ENCODE measurements at regions not wholly inside any gene's neighbourhood (a gene's known extent, or its start where the extent isn't known, plus 50 kb on each side); places are given as distances from the start of the nearest gene placed in this dataset.

- no peak for DNase-seq
- no peak overlapping the region for H3K27ac ChIP-seq (ENCODE audit: low read depth in 1 of 2, low read length in 1 of 2)
- no peaks in the 10 kb centered on the region for H3K4me1 ChIP-seq (ENCODE audit: control insufficient read depth in 5 of 5, insufficient read depth in 5 of 5, low read length in 5 of 5)
- no peak overlapping the region for H3K4me3 ChIP-seq
- 88 to 91% methylated on average over 1 of the region's 1 CpG for WGBS, 2 donors
- no peak overlapping the region for H3K9ac ChIP-seq (ENCODE audit: insufficient read depth in 1 of 2, low read length in 2 of 2)
- H3K36me3 ChIP-seq (ENCODE audit: control insufficient read depth in 4 of 4, insufficient read depth in 4 of 4, low read length in 4 of 4): no peaks in the 10 kb centered on the region
- TF ChIP-seq CTCF (IDR thresholded peaks at IDR 0.05; ENCODE audit: control extremely low read depth, extremely low read depth): no peak
- no peaks in the 10 kb centered on the region for H3K27me3 ChIP-seq (ENCODE audit: control insufficient read depth in 3 of 3, insufficient read depth in 3 of 3, low read length in 2 of 3)
- no peak for ATAC-seq (ENCODE audit: insufficient read depth, low FRiP score)
- no peaks in the 10 kb centered on the region for H3K9me3 ChIP-seq (ENCODE audit: control insufficient read depth in 4 of 4, insufficient read depth in 3 of 4, low read length in 3 of 4)
Measured at GRCh38 chr6:91802431-91802830, 1215.6 kb upstream of the MAP3K7 start.

- DNase-seq: peak in 1 of 3 donors; percentile 4
- Histone ChIP-seq H3K27me3 (ENCODE audit: control insufficient read depth in 3 of 3, insufficient read depth in 3 of 3, low read length in 2 of 3) (no peaks in the 10 kb centered on the region), H3K36me3 (ENCODE audit: control insufficient read depth in 4 of 4, insufficient read depth in 4 of 4, low read length in 4 of 4) (no peaks in the 10 kb centered on the region), H3K27ac (ENCODE audit: low read depth in 1 of 2, low read length in 1 of 2) (no peak overlapping the region), H3K4me3 (no peak overlapping the region), H3K9me3 (ENCODE audit: control insufficient read depth in 4 of 4, insufficient read depth in 3 of 4, low read length in 3 of 4) (no peaks in the 10 kb centered on the region), H3K4me1 (ENCODE audit: control insufficient read depth in 5 of 5, insufficient read depth in 5 of 5, low read length in 5 of 5) (no peaks in the 10 kb centered on the region), H3K9ac (ENCODE audit: insufficient read depth in 1 of 2, low read length in 2 of 2) (no peak overlapping the region)
- no peak for ATAC-seq (ENCODE audit: insufficient read depth, low FRiP score)
- TF ChIP-seq CTCF (IDR thresholded peaks at IDR 0.05; ENCODE audit: control extremely low read depth, extremely low read depth): no peak
- 92 to 93% methylated on average over 1 of the region's 1 CpG for WGBS, 2 donors
Measured at GRCh38 chr6:91796603-91797002, 1209.7 kb upstream of the MAP3K7 start.

GRCh38 chr6:91788501-91788900, 1201.6 kb upstream of the MAP3K7 start:
- Histone ChIP-seq H3K27me3 (ENCODE audit: control insufficient read depth in 3 of 3, insufficient read depth in 3 of 3, low read length in 2 of 3) (no peaks in the 10 kb centered on the region), H3K4me3 (no peak overlapping the region), H3K4me1 (ENCODE audit: control insufficient read depth in 5 of 5, insufficient read depth in 5 of 5, low read length in 5 of 5) (no peaks in the 10 kb centered on the region), H3K9me3 (ENCODE audit: control insufficient read depth in 4 of 4, insufficient read depth in 3 of 4, low read length in 3 of 4) (no peaks in the 10 kb centered on the region), H3K27ac (ENCODE audit: low read depth in 1 of 2, low read length in 1 of 2) (no peak overlapping the region), H3K9ac (ENCODE audit: insufficient read depth in 1 of 2, low read length in 2 of 2) (no peak overlapping the region), H3K36me3 (ENCODE audit: control insufficient read depth in 4 of 4, insufficient read depth in 4 of 4, low read length in 4 of 4) (no peaks in the 10 kb centered on the region)
- 73 to 75% methylated on average over 2 of the region's 2 CpGs for WGBS, 2 donors
- DNase-seq (no peak), ATAC-seq (ENCODE audit: insufficient read depth, low FRiP score) (no peak)
- no peak for TF ChIP-seq CTCF (IDR thresholded peaks at IDR 0.05; ENCODE audit: control extremely low read depth, extremely low read depth)

- ATAC-seq (ENCODE audit: insufficient read depth, low FRiP score) (no peak), DNase-seq (peak; percentile 20 to 52 (median 22))
- no peak overlapping the region for H3K27ac ChIP-seq (ENCODE audit: low read depth in 1 of 2, low read length in 1 of 2)
- H3K36me3 ChIP-seq (ENCODE audit: control insufficient read depth in 4 of 4, insufficient read depth in 4 of 4, low read length in 4 of 4): no peaks in the 10 kb centered on the region
- no peaks in the 10 kb centered on the region for H3K27me3 ChIP-seq (ENCODE audit: control insufficient read depth in 3 of 3, insufficient read depth in 3 of 3, low read length in 2 of 3)
- no peak overlapping the region for H3K9ac ChIP-seq (ENCODE audit: insufficient read depth in 1 of 2, low read length in 2 of 2)
- H3K9me3 ChIP-seq (ENCODE audit: control insufficient read depth in 4 of 4, insufficient read depth in 3 of 4, low read length in 3 of 4): no peaks in the 10 kb centered on the region
- H3K4me1 ChIP-seq (ENCODE audit: control insufficient read depth in 5 of 5, insufficient read depth in 5 of 5, low read length in 5 of 5): no peaks in the 10 kb centered on the region
- TF ChIP-seq CTCF (IDR thresholded peaks at IDR 0.05; ENCODE audit: control extremely low read depth, extremely low read depth): no peak
- no peak overlapping the region for H3K4me3 ChIP-seq
- WGBS, 2 donors: 49 to 73% methylated on average over 11 of the region's 11 CpGs
Measured at GRCh38 chr6:91786474-91787184, 1199.8 kb upstream of the MAP3K7 start.

Measured in lung (tissue), 11 donors.